ENCODE measurements at regions not wholly inside any gene's neighbourhood (a gene's known extent, or its start where the extent isn't known, plus 50 kb on each side); places are given as distances from the start of the nearest gene placed in this dataset.

GRCh38 chrX:124796989-124797388, 450.6 kb downstream of the SH2D1A start:
- Mint-ChIP-seq H3K27me3 (ENCODE audit: unreplicated experiment) (no peaks in the 10 kb centered on the region), H3K9me3 (ENCODE audit: unreplicated experiment) (peaks cover 3% of the 10 kb centered on the region), H3K27ac (ENCODE audit: unreplicated experiment) (no peak overlapping the region), H3K36me3 (ENCODE audit: unreplicated experiment) (peaks cover 5% of the 10 kb centered on the region), H3K4me3 (ENCODE audit: unreplicated experiment) (no peak overlapping the region), H3K4me1 (ENCODE audit: low read depth, unreplicated experiment) (no peaks in the 10 kb centered on the region)
- TF ChIP-seq, protein P1, sequence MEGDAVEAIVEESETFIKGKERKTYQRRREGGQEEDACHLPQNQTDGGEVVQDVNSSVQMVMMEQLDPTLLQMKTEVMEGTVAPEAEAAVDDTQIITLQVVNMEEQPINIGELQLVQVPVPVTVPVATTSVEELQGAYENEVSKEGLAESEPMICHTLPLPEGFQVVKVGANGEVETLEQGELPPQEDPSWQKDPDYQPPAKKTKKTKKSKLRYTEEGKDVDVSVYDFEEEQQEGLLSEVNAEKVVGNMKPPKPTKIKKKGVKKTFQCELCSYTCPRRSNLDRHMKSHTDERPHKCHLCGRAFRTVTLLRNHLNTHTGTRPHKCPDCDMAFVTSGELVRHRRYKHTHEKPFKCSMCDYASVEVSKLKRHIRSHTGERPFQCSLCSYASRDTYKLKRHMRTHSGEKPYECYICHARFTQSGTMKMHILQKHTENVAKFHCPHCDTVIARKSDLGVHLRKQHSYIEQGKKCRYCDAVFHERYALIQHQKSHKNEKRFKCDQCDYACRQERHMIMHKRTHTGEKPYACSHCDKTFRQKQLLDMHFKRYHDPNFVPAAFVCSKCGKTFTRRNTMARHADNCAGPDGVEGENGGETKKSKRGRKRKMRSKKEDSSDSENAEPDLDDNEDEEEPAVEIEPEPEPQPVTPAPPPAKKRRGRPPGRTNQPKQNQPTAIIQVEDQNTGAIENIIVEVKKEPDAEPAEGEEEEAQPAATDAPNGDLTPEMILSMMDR (IDR thresholded peaks at IDR 0.05; ENCODE audit: partially characterized antibody, unreplicated experiment): no peak
- DNase-seq: no peak

DNA sequence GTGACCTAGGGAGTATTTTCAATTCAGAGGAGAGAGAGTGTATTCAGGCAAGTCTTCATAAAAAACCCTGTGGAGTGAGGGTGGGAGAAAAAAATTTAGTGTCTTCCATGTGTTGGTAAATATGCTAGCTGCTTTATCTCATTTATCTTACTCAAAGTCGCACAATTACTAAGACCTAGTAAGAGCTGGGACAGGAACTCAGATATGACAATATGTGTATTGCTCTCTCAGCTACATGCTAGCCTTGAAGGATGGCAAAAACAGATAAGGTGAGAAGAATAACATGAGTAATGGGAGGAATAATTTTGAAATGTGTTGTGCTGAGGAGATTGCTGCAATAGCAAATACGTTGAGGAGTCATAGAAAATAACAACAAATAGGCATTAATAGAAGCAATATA, 458.6 kb downstream of the SH2D1A start:
- H3K4me3 Mint-ChIP-seq (ENCODE audit: unreplicated experiment): no peak overlapping the region
- peaks cover 2% of the 10 kb centered on the region for H3K9me3 Mint-ChIP-seq (ENCODE audit: unreplicated experiment)
- no peaks in the 10 kb centered on the region for H3K27me3 Mint-ChIP-seq (ENCODE audit: unreplicated experiment)
- TF ChIP-seq, protein P1 (IDR thresholded peaks at IDR 0.05; ENCODE audit: partially characterized antibody, unreplicated experiment): no peak
- peaks cover 5% of the 10 kb centered on the region for H3K36me3 Mint-ChIP-seq (ENCODE audit: unreplicated experiment)
- no peaks in the 10 kb centered on the region for H3K4me1 Mint-ChIP-seq (ENCODE audit: low read depth, unreplicated experiment)
- no peak overlapping the region for H3K27ac Mint-ChIP-seq (ENCODE audit: unreplicated experiment)
- no peak for DNase-seq

DNA sequence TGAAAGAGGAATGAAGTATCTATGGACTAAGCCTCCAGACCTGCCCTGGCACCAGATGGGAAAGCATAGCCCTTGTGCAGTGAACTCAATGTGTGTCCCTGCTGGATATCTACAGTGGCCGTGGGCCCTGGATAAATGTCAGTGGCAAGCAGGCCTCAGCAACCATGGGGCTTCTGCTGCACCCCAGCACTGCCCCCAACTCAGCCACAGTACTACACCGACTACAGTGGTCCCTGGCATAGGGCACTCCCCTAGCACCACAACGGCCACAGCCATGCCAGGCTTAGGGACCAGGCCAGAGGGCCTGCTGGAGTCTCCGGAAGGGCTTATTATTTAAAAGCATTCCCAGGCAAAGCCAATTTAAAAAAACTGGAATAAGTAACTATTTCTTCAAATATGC, 459.1 kb downstream of the SH2D1A start:
- Mint-ChIP-seq H3K27ac (ENCODE audit: unreplicated experiment) (no peak overlapping the region), H3K9me3 (ENCODE audit: unreplicated experiment) (peaks cover 2% of the 10 kb centered on the region), H3K36me3 (ENCODE audit: unreplicated experiment) (peaks cover 5% of the 10 kb centered on the region)

GRCh38 chrX:124814106-124814505, 467.7 kb downstream of the SH2D1A start:
- Mint-ChIP-seq H3K36me3 (ENCODE audit: unreplicated experiment) (no peaks in the 10 kb centered on the region), H3K4me1 (ENCODE audit: low read depth, unreplicated experiment) (no peaks in the 10 kb centered on the region), H3K27ac (ENCODE audit: unreplicated experiment) (no peak overlapping the region), H3K27me3 (ENCODE audit: unreplicated experiment) (no peaks in the 10 kb centered on the region), H3K9me3 (ENCODE audit: unreplicated experiment) (no peaks in the 10 kb centered on the region), H3K4me3 (ENCODE audit: unreplicated experiment) (no peak overlapping the region)
- DNase-seq: no peak
- TF ChIP-seq, protein P1 (IDR thresholded peaks at IDR 0.05; ENCODE audit: partially characterized antibody, unreplicated experiment): no peak

More for the DNA sequence above, 459.1 kb downstream of the SH2D1A start:
- H3K4me3 Mint-ChIP-seq (ENCODE audit: unreplicated experiment): no peak overlapping the region
- H3K27me3 Mint-ChIP-seq (ENCODE audit: unreplicated experiment): no peaks in the 10 kb centered on the region
- H3K4me1 Mint-ChIP-seq (ENCODE audit: low read depth, unreplicated experiment): no peaks in the 10 kb centered on the region
- TF ChIP-seq, protein P1 (IDR thresholded peaks at IDR 0.05; ENCODE audit: partially characterized antibody, unreplicated experiment): no peak
- DNase-seq: no peak

DNA sequence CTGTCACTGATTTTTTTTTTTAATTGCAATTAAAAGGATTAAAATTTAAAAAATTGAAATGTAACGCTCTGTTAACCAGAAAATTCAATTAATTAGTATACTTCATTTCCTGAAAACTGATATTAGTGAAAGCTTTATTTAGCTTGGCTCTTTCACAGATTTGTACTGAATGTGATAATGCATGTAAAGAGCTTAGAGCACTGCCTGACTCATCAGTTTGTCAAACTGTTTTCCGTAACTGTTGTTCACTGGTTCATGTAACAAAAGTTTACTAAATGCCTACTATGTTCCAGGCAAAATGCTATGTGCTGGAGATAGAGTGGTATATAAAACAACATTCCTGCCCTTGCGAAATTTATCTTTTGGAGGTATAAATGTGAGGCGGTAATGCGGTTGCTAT, 471.7 kb downstream of the SH2D1A start:
- DNase-seq: no peak
- Mint-ChIP-seq H3K36me3 (ENCODE audit: unreplicated experiment) (no peaks in the 10 kb centered on the region), H3K27me3 (ENCODE audit: unreplicated experiment) (no peaks in the 10 kb centered on the region), H3K27ac (ENCODE audit: unreplicated experiment) (no peak overlapping the region), H3K9me3 (ENCODE audit: unreplicated experiment) (no peaks in the 10 kb centered on the region), H3K4me3 (ENCODE audit: unreplicated experiment) (no peak overlapping the region), H3K4me1 (ENCODE audit: low read depth, unreplicated experiment) (no peaks in the 10 kb centered on the region)
- TF ChIP-seq, protein P1 (IDR thresholded peaks at IDR 0.05; ENCODE audit: partially characterized antibody, unreplicated experiment): no peak
